ENCODE measurements at regions not wholly inside any gene's neighbourhood (a gene's known extent, or its start where the extent isn't known, plus 50 kb on each side); places are given as distances from the start of the nearest gene placed in this dataset.
"Not testable (repeated sequence)": the region's sequence is repeated elsewhere in the genome, so short reads cannot be mapped to it uniquely, and the experiment has no call there.

GRCh38 chr10:84602543-84602942 is 274.2 kb downstream of the CCSER2 start:
- not testable (repeated sequence) for TF ChIP-seq FOXP4 (CRISPR knock-in tag; IDR thresholded peaks at IDR 0.05); MXD4 (CRISPR knock-in tag; IDR thresholded peaks at IDR 0.05; ENCODE audit: borderline replicate concordance); IRF2 (CRISPR knock-in tag; IDR thresholded peaks at IDR 0.05; ENCODE audit: borderline replicate concordance, low read depth); ELF4 (CRISPR knock-in tag; IDR thresholded peaks at IDR 0.05; ENCODE audit: low read depth); E2F4 (CRISPR knock-in tag; IDR thresholded peaks at IDR 0.05; ENCODE audit: borderline replicate concordance, low read depth)

All from WTC11 (cell line).